ENCODE measurements at regions not wholly inside any gene's neighbourhood (a gene's known extent, or its start where the extent isn't known, plus 50 kb on each side); places are given as distances from the start of the nearest gene placed in this dataset.

- DNase-seq, result no peak
- Histone ChIP-seq H3K27me3 (ENCODE audit: control insufficient read depth, insufficient read depth) (no peaks in the 10 kb centered on the region), H3K27ac (ENCODE audit: low read length) (no peak overlapping the region), H3K4me3 (ENCODE audit: low read length) (no peak overlapping the region), H3K9me3 (ENCODE audit: control insufficient read depth, low read length) (no peaks in the 10 kb centered on the region), H3K4me1 (ENCODE audit: control insufficient read depth, insufficient read depth, low read length) (no peaks in the 10 kb centered on the region)
- WGBS, result 58% methylated on average over 2 of the region's 2 CpGs
- ATAC-seq, result no peak
- intact Hi-C loops (cut with DNase I), result no loop called here
These were observed 263.1 kb upstream of the GYPC start for GRCh38 chr2:126392889-126393288.

DNA sequence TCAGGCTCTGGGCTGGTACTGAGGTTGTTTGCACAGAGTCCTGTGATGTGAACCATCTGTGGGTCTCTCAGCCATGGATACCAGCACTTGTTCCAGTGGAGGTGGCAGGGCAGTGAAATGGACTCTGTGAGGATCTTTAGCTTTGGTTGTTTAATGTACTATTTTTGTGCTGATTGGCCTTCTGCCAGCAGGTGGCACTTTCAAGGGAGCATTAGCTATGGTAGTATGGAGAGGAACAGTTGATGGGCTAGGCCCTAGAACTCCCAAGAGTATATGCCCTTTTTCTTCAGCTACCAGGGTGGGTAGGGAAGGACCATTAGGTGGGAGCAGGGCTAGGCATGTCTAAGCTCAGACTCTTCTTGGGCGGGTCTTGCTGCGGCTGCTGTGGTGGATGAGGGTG is 257.0 kb upstream of the GYPC start:
- DNase-seq (no peak), ATAC-seq (no peak)
- Histone ChIP-seq H3K27ac (ENCODE audit: low read length) (no peak overlapping the region), H3K4me3 (ENCODE audit: low read length) (no peak overlapping the region), H3K4me1 (ENCODE audit: control insufficient read depth, insufficient read depth, low read length) (no peaks in the 10 kb centered on the region), H3K27me3 (ENCODE audit: control insufficient read depth, insufficient read depth) (no peaks in the 10 kb centered on the region), H3K9me3 (ENCODE audit: control insufficient read depth, low read length) (no peaks in the 10 kb centered on the region)
- 99% methylated on average over 2 of the region's 2 CpGs for WGBS
- intact Hi-C loops (cut with DNase I), result no loop called here

DNA sequence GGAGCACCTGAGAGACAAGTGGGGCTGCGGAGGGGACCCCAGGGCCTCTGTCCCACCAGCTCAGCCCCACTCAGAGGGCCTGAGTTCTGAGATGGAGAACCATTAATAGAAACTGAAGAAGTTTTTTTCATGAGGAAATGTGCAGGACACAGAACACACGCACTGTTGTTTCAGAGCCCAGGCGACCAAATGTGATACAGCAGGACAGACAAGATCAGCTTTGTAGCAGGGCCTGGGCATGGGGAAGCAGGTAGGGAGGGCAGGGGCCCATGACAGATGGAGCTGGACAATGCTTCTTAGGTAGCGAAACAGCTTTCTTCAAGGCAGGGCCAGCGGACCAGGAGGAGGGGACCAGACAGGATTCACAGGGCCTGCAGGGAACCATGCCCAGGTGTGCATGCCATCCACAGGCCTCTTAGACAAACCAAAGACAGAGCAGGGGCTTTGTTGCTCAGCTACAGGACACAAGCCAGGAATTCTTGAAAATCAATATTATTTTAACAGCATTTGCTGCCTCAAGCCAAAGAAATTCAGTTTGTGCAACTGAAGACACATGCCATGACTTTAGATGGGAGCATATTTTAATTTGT is 252.8 kb upstream of the GYPC start:
- H3K27me3 ChIP-seq (ENCODE audit: control insufficient read depth, insufficient read depth), result no peaks in the 10 kb centered on the region
- H3K4me3 ChIP-seq (ENCODE audit: low read length), result no peak overlapping the region
- intact Hi-C loops (cut with DNase I), result no loop called here
- no peak for DNase-seq
- no peaks in the 10 kb centered on the region for H3K9me3 ChIP-seq (ENCODE audit: control insufficient read depth, low read length)
- no peak overlapping the region for H3K27ac ChIP-seq (ENCODE audit: low read length)
- no peaks in the 10 kb centered on the region for H3K4me1 ChIP-seq (ENCODE audit: control insufficient read depth, insufficient read depth, low read length)
- 92% methylated on average over 5 of the region's 5 CpGs for WGBS
- no peak for ATAC-seq

- intact Hi-C loops (cut with DNase I), result no loop called here
- 76% methylated on average over 4 of the region's 4 CpGs for WGBS
- no peaks in the 10 kb centered on the region for H3K4me1 ChIP-seq (ENCODE audit: control insufficient read depth, insufficient read depth, low read length)
- no peak overlapping the region for H3K27ac ChIP-seq (ENCODE audit: low read length)
- no peak overlapping the region for H3K4me3 ChIP-seq (ENCODE audit: low read length)
- H3K9me3 ChIP-seq (ENCODE audit: control insufficient read depth, low read length), result no peaks in the 10 kb centered on the region
- DNase-seq (no peak), ATAC-seq (no peak)
- no peaks in the 10 kb centered on the region for H3K27me3 ChIP-seq (ENCODE audit: control insufficient read depth, insufficient read depth)
These were observed 249.7 kb upstream of the GYPC start for GRCh38 chr2:126406267-126406666.

GRCh38 chr2:126408671-126409070 is 247.3 kb upstream of the GYPC start:
- ATAC-seq (no peak), DNase-seq (no peak)
- H3K27me3 ChIP-seq (ENCODE audit: control insufficient read depth, insufficient read depth), result no peaks in the 10 kb centered on the region
- intact Hi-C loops (cut with DNase I), result no loop called here
- H3K9me3 ChIP-seq (ENCODE audit: control insufficient read depth, low read length), result no peaks in the 10 kb centered on the region
- H3K27ac ChIP-seq (ENCODE audit: low read length), result no peak overlapping the region
- no peaks in the 10 kb centered on the region for H3K4me1 ChIP-seq (ENCODE audit: control insufficient read depth, insufficient read depth, low read length)
- no peak overlapping the region for H3K4me3 ChIP-seq (ENCODE audit: low read length)

DNA sequence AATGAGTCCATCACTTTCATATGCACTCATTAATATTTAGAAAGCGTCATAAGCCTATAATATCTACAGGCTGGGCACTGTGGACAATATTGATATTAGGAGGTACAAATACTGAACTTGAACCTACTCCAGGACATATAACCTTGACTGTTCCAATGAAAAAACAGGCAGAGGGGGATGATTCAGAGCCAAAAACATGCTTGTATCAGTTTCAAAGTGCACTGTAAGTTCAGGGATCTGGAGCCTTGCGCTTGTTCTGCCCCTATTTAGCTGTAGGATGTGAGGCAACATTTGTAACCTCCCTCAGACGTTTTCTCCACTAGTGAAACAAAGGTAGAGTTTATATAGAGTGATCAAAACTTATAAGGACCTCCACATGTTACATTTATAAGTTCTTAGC is 246.1 kb upstream of the GYPC start:
- H3K9me3 ChIP-seq (ENCODE audit: control insufficient read depth, low read length), result no peaks in the 10 kb centered on the region
- DNase-seq, result no peak
- no peak overlapping the region for H3K4me3 ChIP-seq (ENCODE audit: low read length)
- no peaks in the 10 kb centered on the region for H3K4me1 ChIP-seq (ENCODE audit: control insufficient read depth, insufficient read depth, low read length)
- no peaks in the 10 kb centered on the region for H3K27me3 ChIP-seq (ENCODE audit: control insufficient read depth, insufficient read depth)
- intact Hi-C loops (cut with DNase I), result no loop called here
- H3K27ac ChIP-seq (ENCODE audit: low read length), result no peak overlapping the region
- no peak for ATAC-seq
- WGBS, result 61% methylated on average over 3 of the region's 3 CpGs

DNA sequence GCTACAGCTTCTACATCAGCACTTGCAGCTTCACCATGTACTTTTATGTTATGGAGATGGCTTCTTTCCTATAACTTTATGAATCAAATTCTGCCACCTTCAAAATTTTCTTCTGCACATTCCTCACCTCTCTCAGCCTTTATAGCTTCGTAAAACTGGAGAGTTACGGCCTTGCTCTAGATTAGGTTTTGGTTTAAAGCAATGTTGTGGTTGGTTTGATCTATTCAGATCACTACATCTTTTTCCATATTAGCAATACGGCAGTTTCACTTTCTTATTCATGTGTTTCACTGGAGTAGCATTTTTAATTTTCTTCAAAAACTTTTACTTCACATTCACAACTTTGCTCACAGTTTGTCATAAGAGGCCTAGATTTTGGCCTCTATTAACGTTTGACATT is 242.9 kb upstream of the GYPC start:
- H3K27me3 ChIP-seq (ENCODE audit: control insufficient read depth, insufficient read depth), result no peaks in the 10 kb centered on the region
- 79% methylated on average over 4 of the region's 4 CpGs for WGBS
- intact Hi-C loops (cut with DNase I), result no loop called here

DNA sequence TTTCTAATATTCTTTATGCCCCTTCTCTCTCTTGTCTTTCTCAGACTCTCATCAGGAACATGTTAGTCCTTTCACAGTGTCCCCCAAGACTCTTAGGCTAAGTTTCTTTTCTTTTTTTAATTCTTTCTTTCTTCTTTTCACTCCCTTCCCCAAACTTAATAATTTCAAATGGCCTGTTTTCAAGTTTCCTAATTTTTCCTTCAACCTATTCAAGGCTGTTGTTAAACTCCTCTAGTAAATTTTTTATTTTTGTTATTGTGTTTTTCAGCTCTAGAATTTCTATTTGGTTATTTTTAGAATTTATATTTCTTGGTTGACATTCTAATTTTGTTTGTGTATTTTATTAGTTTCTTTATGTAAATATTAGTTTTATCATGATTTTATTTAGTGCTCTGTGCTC is 236.6 kb upstream of the GYPC start:
- Histone ChIP-seq H3K27me3 (ENCODE audit: control insufficient read depth, insufficient read depth) (no peaks in the 10 kb centered on the region), H3K27ac (ENCODE audit: low read length) (no peak overlapping the region), H3K4me3 (ENCODE audit: low read length) (no peak overlapping the region), H3K4me1 (ENCODE audit: control insufficient read depth, insufficient read depth, low read length) (no peaks in the 10 kb centered on the region), H3K9me3 (ENCODE audit: control insufficient read depth, low read length) (peaks cover 2% of the 10 kb centered on the region)
- DNase-seq (no peak), ATAC-seq (no peak)
- intact Hi-C loops (cut with DNase I), result no loop called here

More for the DNA sequence above, 242.9 kb upstream of the GYPC start:
- no peak overlapping the region for H3K27ac ChIP-seq (ENCODE audit: low read length)
- no peak for ATAC-seq
- no peaks in the 10 kb centered on the region for H3K4me1 ChIP-seq (ENCODE audit: control insufficient read depth, insufficient read depth, low read length)
- DNase-seq, result no peak
- H3K9me3 ChIP-seq (ENCODE audit: control insufficient read depth, low read length), result no peaks in the 10 kb centered on the region
- H3K4me3 ChIP-seq (ENCODE audit: low read length), result no peak overlapping the region

DNA sequence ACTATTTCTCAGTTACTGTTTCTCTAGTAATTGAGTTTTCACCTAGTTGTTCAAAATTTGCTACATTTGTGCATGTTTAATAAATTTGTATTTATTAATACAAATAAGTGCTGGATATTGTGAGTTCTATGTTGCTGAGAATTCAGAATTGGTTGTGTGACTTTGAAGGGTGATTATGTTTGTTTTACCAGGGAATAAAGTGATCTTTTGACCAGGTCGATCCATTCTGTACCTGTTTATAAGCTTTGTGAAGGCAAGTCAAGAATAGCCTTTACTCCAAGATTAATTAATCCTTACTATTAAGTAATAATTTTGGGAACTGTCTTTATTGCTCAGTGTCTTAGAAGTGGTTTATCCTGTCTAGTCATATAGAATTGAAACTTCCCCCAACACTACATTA is 230.0 kb upstream of the GYPC start:
- no peak for ATAC-seq
- Histone ChIP-seq H3K4me1 (ENCODE audit: control insufficient read depth, insufficient read depth, low read length) (no peaks in the 10 kb centered on the region), H3K9me3 (ENCODE audit: control insufficient read depth, low read length) (no peaks in the 10 kb centered on the region), H3K27ac (ENCODE audit: low read length) (no peak overlapping the region), H3K4me3 (ENCODE audit: low read length) (no peak overlapping the region), H3K27me3 (ENCODE audit: control insufficient read depth, insufficient read depth) (no peaks in the 10 kb centered on the region)
- WGBS, result 88% methylated on average over 1 of the region's 1 CpG
- DNase-seq, result no peak
- intact Hi-C loops (cut with DNase I), result no loop called here

DNA sequence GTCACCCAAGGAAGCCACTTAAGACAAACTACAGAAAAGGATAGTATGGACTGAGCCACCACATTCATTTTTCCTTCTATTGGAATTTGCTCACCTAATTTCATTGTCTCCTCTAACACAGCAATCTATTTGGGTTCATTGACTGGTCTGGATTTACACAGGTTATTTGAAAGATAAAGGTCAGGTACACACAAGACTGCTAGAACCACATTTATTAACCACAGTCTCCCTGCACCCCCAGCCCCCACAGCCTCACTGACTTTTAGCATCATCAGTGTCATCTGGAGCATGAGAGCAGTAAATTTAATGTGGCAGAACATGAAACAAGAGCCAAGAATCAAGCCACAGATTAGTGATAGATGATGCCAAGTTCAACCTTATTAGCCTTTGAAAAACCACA is 226.9 kb upstream of the GYPC start:
- Histone ChIP-seq H3K4me3 (ENCODE audit: low read length) (no peak overlapping the region), H3K27ac (ENCODE audit: low read length) (no peak overlapping the region), H3K27me3 (ENCODE audit: control insufficient read depth, insufficient read depth) (no peaks in the 10 kb centered on the region), H3K9me3 (ENCODE audit: control insufficient read depth, low read length) (no peaks in the 10 kb centered on the region), H3K4me1 (ENCODE audit: control insufficient read depth, insufficient read depth, low read length) (no peaks in the 10 kb centered on the region)
- intact Hi-C loops (cut with DNase I), result no loop called here
- no peak for DNase-seq
- ATAC-seq, result no peak

DNA sequence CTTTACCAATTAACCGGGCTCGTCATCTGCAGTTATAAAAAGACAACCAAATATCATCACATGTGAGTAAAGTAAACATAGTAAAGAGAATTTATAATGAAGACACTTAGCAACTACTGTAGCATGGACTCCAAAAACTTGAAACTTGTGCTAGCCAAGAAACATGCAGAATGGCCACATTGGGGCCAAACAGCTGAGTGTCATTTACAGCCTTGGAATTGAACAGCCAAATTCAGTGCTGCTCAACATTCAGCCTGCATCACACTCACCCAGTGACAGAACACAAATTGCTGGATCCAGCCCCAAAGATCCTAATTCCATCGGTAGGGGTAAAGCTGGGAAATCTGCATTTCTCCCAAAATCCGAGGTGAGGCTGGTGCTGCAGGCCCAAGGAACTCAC is 224.8 kb upstream of the GYPC start:
- 80% methylated on average over 4 of the region's 4 CpGs for WGBS
- ATAC-seq, result no peak
- no peak overlapping the region for H3K27ac ChIP-seq (ENCODE audit: low read length)
- no peaks in the 10 kb centered on the region for H3K9me3 ChIP-seq (ENCODE audit: control insufficient read depth, low read length)
- H3K27me3 ChIP-seq (ENCODE audit: control insufficient read depth, insufficient read depth), result no peaks in the 10 kb centered on the region
- DNase-seq, result no peak
- intact Hi-C loops (cut with DNase I), result no loop called here
- no peaks in the 10 kb centered on the region for H3K4me1 ChIP-seq (ENCODE audit: control insufficient read depth, insufficient read depth, low read length)
- no peak overlapping the region for H3K4me3 ChIP-seq (ENCODE audit: low read length)

GRCh38 chr2:126436411-126436810 is 219.5 kb upstream of the GYPC start:
- Histone ChIP-seq H3K27me3 (ENCODE audit: control insufficient read depth, insufficient read depth) (no peaks in the 10 kb centered on the region), H3K27ac (ENCODE audit: low read length) (no peak overlapping the region), H3K9me3 (ENCODE audit: control insufficient read depth, low read length) (no peaks in the 10 kb centered on the region), H3K4me3 (ENCODE audit: low read length) (no peak overlapping the region), H3K4me1 (ENCODE audit: control insufficient read depth, insufficient read depth, low read length) (no peaks in the 10 kb centered on the region)
- ATAC-seq, result no peak
- intact Hi-C loops (cut with DNase I), result no loop called here
- DNase-seq, result no peak
- WGBS, result 55% methylated on average over 1 of the region's 1 CpG
